Loucy (cell line): ENCODE measurements at regions not wholly inside any gene's neighbourhood (a gene's known extent, or its start where the extent isn't known, plus 50 kb on each side); places are given as distances from the start of the nearest gene placed in this dataset.

ENCODE experiments used
- EZH2phosphoT487 ChIP-seq: fragments of 200-600 bp; IDR thresholded peaks from 2 replicates; pipeline ENCODE4 v1.6.1; 2018; ENCODE audit warnings: antibody characterized with exemption, mild to moderate bottlenecking, moderate library complexity, borderline replicate concordance
- TF ChIP-seq, protein P1 (sequence below): fragments of 200-600 bp; sonication (generic); conservative IDR thresholded peaks from 2 replicates; pipeline ENCODE4 v1.5.1; 2014; ENCODE audit warnings: mild to moderate bottlenecking, antibody characterized with exemption, low read length

DNA sequence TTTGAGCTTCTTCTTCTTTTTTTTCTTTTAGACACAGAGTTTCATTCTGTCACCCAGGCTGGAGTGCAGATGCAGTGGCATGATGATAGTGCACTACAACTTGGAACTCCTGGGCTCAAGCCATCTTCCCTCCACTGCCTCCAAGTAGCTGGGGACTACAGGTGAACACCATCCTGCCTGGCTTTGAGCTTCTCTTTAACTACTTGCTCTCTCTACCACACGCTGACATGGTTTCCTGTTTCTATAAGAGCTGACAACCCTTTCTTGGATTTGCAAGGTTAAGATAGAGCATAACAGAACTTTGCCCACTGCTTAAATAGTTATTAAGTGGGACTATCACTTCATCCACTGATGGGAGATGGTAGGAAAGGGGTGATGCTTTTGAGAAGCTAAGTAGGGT is 82.4 kb upstream of the SLC38A2 start:
- TF ChIP-seq, protein P1, sequence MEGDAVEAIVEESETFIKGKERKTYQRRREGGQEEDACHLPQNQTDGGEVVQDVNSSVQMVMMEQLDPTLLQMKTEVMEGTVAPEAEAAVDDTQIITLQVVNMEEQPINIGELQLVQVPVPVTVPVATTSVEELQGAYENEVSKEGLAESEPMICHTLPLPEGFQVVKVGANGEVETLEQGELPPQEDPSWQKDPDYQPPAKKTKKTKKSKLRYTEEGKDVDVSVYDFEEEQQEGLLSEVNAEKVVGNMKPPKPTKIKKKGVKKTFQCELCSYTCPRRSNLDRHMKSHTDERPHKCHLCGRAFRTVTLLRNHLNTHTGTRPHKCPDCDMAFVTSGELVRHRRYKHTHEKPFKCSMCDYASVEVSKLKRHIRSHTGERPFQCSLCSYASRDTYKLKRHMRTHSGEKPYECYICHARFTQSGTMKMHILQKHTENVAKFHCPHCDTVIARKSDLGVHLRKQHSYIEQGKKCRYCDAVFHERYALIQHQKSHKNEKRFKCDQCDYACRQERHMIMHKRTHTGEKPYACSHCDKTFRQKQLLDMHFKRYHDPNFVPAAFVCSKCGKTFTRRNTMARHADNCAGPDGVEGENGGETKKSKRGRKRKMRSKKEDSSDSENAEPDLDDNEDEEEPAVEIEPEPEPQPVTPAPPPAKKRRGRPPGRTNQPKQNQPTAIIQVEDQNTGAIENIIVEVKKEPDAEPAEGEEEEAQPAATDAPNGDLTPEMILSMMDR: no peak
- no peak for TF ChIP-seq EZH2phosphoT487
